GM19023 (cell line): ENCODE measurements at regions not wholly inside any gene's neighbourhood (a gene's known extent, or its start where the extent isn't known, plus 50 kb on each side); places are given as distances from the start of the nearest gene placed in this dataset.
"Not testable (repeated sequence)": the region's sequence is repeated elsewhere in the genome, so short reads cannot be mapped to it uniquely, and the experiment has no call there.

Experiments used
- ATAC-seq: cut with Tn5 transposase; IDR thresholded peaks from one replicate; pipeline ENCODE4 v1.9.1; 2021; ENCODE audit warnings: mild to moderate bottlenecking, moderate library complexity; ENCODE audit not compliant: unreplicated experiment

DNA sequence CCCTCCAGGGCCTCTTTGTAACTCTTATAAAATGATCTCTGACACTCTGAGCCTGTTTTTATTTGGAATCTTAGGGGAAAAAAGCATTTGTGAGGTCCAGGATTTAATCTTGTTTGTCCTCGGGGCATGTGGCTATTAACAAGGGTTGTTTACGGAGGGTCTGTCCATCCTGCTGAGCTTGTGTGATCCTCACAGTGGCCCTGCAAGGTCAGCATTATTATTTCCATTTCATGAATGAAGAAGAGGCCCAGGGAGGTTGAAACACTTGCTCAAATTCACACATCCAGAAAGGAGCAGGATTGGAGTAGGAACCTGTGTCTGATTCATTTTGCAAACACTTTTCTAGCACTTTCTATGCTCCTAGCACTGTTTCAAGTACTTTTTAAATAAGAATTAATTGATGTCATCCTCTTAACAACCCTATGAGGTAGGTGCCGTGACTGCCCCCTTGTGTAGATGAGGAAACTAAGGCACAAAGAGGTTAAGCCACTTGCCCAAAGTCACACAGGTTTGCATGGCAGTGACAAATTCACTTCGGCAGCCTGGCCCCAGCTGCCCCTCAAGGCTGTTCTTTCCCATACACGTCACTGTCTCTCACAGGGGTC lies 178.9 kb downstream of the MIS18A start:
- no peak for ATAC-seq

DNA sequence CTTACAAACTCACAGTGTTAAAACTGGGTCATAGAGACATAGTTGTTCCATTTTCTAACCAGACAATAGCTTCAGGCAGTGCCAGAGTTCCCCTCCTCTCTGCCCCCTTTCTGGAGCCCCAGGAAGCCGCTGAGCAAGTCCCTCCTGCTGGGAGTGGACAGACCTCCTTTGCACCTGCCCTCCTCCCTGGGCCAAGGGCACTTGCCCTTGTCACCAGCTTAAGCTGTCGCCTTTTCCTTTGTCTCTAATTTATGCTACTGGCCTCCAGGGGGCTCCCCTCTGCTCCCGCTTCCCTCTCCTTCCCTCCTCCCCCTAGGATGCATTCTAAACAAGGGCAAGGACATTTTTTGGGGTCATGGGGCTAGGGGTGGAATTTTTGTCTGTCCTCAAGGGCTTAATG lies 182.4 kb downstream of the MIS18A start:
- ATAC-seq = no peak

DNA sequence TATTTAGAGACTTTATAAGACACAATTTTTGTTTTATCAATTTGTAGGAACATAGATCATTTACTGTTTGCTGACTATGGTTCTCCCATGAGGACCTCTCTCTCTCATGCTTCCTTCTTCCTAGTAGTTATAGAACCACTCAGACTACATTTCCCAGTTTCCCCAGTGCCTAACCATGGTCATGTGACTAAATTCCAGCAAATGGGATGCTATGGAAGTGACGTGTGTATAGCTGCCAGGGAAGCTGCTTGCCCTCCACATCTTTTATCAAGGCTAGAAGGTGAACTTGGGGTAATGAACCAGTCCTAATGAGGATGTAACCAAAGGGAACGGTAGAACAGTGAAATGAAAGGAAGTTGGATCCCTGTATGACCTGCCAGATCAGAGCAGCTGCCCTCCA lies 184.0 kb downstream of the MIS18A start:
- no peak for ATAC-seq

DNA sequence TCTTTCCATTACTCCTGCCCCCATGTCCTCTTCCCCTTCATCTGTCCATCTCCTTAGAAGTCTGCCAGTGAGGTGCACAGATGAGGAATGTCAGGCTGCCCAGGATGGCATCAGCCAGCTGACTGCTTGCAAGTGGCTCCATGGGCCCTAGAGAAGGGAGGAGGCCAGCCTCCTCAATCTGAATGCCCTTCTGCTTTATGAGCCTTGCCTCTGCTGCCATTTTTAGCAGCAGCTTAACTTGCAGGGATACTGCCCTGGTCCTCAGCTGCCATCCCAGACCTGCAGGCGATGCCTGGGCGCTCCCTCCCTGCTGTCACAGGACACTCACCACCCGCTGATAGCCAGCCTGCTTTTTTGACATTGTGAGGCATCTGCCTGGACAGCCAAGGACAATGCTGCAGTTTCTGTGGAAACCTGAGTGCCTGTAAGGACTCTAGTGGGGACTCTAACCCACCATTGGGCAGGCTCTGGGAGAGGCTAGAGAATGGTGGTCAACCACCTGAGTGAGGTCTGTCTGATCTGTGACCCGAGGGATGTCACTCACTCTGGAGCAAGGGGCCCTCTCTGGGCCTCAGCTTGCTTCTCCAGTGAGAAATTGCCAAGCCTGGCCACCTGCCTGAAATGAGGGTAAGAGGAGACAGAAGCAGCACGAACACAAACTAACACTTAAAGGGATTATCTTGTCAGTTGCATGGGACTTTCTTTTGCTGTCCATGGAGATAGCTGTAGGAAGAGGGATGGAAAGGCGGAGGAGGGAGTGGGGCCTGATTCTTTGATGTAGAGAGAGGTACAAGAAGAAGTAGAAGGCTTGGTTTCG lies 185.0 kb downstream of the MIS18A start:
- ATAC-seq = no peak

DNA sequence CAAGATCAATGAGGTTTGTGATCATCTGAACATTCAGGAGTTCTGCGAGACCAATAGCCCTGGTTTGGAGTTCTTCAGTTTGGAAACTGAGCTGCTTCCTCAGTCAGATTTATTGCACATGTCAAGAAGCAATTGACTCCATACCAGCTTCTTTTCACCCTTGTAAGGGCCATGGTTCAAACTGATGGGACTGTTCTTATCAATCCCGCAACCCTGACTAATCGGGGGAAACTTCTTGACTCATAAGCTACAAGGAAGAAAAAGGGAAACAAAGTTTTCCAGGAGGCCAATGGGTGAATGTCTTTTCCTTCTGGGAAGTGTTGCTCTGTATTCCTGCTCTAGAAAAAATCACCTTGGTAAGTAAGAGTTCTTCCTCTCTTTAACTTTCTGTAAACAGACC lies 187.9 kb downstream of the MIS18A start:
- ATAC-seq = no peak

DNA sequence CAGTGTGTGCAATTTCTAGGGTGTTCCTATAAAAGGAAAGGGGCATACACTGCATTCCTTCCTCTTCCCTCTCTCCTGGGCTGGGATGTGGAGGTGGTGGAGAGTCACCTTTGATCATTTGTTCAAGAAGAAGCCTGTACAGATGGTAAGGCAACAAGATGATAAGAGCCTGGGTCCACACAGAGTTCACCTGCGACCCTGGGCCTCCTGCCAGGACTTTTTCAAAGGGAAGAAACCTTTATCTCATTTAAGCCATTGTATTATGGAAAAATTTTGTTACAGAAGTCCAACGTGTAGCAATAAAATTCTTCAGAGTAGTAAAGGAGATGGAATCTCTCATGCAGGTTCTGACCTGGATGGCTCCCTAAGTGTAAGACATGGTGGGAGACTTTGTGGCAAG lies 189.1 kb downstream of the MIS18A start:
- no peak for ATAC-seq

DNA sequence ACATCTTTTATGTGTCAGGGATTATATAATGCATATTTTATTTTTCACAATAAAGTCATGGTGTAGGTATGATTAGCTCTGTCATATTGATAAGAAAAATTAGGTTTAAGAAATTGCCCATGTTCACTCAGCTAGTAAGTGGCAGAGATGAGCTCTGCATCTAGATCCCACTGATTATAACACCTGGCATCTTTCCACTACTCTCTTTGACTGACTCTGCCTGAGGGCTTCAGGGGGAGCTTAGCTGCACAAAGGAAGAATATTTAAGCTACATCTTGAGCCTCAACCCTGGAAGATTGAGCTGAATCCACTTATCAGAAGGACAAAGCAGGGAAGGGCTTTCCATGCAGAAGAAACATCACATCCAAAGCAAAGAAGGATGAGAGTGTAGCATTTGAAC lies 190.4 kb downstream of the MIS18A start:
- no peak for ATAC-seq

DNA sequence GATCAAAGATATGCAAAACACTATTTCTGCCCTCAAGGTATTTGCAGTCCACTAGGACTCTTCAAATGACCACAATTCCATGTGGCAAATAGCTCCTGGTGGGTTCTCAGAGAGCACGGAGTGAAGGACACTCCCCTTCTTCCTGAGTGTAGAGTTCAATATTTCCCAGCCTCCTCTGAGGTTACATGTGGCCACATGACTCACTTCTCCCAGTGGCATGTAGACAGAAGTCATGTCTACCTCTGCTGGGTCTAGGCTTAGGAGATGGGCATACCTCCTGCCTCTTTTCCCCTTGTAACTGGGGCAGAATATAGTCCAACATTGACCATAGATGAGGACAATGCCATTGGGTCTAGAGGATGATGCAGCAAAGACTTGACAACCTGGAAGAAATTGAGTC lies 191.4 kb downstream of the MIS18A start:
- ATAC-seq = no peak

DNA sequence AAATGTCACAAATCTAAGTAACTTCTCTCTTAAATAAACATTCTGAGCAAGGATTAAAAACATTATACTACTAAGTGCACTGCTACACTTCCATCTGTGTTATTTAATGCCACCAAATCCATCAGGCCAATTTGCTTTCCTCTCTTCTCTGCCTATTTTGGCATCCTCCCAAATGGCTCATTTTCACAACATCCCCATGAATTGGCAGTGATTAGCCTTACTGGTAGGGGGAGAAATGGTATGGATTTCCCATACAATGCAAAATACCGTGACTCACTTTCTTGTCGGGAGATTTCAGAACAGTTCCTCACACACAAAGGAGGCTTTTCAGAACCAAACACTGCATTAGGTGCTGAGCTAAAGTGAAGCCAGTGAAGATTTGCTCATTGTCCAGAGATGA lies 195.7 kb downstream of the MIS18A start:
- ATAC-seq = no peak

DNA sequence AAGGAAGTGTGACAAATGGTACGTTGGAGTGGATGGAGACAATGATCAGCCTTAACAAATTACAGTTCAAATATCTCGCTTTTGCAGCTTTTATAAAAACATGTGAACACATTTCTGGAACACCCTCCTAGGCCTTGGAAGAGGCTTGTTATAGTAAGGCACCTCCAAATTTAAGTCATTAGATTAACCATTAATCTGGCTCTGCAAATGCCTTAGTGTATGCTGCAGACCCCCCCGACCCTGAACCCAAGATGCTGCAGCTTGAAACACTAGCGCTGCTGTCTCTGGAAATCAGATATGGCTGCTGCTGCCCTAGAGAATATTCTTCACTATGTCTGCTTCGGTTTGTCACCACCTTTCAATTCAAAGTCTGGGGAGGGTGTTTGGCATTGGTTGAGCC lies 196.4 kb downstream of the MIS18A start:
- no peak for ATAC-seq

DNA sequence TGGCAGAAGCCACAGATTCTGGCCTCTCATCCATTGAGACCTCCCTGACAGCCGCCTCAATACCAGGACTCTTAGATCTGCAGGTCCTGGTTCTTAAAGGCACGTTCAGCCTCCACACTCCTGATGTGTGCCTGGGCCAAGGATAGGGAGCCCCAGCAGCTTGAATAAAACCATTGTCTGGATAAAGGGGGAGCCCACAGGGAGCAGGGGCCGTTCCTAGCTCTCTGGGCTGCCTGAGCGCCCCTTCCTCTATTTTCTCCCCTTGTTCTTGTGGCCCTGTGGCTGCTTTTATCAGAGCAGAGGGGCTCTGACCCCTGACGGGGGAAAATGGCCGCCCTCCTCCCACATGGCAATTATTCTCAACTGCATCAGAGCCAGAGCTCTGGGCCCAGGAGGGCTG lies 200.8 kb downstream of the HUNK start:
- ATAC-seq = no peak

DNA sequence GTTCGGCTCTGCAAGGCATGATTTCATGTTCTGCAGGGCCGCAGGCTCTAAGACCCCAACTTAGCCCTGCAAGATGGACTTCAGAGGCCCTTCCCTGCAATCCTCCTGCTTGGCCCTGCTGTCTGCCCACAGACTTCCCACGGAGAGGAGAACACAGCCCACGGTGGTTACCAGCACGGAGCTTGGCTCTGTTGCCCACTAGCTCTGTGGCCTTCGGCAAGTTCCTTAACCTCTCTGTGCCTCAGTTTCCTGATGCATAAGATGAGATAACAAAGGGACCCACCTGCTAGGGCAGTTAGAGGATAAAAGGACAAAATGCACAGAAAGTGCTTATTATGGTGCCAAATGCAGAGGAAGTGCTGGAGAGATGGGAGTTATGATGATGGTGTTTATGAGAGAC lies 200.4 kb downstream of the HUNK start:
- no peak for ATAC-seq

DNA sequence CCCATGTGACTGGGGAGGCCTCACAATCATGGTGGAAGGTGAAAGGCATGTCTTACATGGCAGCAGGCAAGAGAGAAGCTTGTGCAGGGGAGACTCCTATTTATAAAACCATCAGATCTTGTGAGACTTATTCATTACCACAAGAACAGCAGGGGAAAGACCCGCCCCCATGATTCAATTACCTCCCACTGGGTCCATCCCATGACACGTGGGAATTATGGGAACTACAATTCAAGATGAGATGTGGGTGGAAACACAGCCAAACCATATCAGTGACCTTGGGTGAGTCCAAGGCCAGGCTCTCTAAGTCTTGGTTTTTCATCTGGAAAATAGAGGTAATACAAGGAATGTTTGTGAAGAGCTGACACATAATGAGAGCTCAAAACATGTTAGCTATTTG lies 198.8 kb downstream of the HUNK start:
- not testable (repeated sequence) for ATAC-seq

DNA sequence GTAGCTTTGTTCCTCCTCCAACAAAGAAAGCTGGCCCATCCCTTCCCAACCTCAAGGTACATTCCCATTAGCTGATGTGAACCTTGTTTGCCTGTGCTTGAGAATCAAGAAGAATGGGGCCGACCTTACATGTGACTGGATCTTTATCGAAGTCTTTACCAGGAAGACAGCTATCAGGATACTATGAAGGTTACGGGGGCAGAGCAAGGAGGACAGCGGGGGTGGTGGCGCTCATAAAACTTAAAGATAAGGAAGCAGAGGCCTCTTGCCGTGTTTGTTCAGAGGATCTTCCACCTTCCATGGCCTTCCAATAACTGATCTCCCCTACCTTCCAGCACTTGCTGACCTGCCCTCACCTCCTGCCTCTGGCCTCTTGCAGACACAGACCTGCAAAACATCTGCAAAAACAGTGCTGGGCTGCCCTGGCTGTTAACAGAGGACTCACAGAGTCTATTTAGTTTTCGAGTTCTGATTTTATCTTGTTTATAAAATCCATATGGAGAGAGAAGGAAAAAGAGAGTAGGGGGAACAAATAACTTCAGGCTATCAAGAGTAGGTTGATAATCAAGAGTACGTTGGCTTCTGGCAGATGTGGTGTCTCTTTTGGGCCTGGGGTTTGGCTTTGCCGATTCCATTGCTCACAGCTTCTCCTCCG lies 198.0 kb downstream of the HUNK start:
- no peak for ATAC-seq

DNA sequence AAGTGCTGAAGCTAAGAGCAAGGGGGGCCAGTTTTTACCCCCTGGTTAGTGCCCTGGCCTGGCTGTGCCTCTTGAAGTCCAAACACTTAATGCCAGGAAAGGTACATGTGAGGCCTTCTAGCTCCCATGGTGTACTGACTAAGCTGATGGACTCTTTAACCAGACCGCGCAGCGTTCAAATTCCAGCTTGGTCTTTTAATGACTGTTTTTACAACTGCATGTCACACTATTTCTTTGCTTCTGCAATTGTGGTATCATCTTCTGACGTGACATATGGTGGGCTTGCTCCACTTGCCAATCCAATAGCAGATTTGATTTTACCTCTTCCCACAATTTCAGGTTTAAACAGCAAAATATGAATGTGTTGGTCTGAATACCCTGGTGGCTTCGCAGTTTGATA lies 197.3 kb downstream of the HUNK start:
- ATAC-seq = no peak

DNA sequence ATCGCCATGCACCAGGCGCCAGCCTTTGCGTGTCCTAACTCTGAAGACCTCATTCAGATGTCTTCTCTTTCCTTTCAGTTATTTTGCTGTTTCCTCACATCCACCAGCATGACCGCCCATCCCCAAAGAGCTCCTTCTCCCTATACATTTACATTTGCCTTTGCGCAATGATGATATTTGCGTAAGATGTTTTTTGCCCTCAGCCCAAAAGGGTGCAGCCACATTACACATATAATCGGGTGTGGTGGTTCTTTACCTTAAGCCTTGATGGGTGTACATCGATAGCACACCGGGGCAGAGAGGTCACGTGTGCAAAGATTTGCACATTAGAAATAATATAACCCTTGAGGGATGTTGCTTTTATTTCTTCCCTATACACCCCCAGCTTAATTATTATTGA lies 192.8 kb downstream of the HUNK start:
- no peak for ATAC-seq

DNA sequence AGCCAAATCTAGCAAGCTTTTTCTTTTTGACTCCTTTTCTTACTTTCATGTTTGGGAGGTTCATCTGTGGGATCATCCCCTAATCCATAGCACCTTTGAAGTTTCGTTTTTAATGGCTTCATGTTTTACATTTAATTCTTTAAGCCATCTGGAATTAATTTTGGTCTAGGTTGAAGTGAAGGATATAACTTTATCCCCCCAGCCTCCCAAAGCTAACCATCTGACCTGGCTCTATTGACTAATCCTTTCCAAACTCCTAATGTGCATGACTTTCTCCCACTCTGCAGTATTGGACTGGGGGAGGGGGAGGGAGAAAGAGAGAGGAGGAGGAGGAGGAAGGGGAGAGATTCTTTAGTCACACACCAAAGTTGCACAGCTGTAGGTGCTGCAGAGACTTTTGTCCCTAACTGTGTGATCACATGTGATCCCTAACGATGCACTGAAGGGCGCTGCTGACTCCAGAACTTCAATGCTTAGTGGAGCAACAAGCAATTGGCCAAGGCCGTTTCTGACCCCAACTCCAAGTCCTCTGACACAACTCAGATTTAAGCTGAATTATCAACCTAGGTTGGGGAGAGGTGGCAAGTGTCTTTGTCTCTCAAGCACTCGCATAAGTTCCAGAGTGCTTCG lies 191.6 kb downstream of the HUNK start:
- no peak for ATAC-seq

DNA sequence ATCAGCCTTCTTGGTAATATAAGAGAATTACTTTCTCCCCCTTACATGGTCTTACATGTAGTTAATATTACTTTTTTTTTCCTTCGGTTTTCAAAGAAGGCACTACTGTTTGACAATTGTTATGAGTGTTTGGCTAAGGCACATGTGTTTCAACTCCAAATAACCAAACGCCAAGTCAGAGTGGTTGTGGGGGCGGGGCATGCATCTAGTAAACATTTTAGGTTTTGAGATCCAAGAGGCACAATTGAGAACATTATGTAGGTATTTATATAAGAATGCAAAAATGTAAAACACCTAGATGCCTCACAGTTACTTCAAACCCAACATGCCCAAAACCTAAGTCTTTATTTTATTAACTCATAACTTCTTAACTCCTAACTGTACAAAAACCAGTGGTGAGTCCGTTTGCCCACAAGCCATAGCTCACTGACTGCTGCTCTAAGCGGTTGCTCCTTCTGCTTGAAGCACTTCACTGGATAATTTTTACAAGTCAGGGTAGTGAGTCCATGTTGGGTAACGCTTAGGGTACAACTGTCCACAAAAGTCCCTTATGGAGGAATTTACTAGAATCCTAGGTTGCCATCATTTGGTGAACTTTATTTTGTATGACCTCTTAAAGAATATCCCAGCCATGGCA lies 189.9 kb downstream of the HUNK start:
- ATAC-seq = no peak

DNA sequence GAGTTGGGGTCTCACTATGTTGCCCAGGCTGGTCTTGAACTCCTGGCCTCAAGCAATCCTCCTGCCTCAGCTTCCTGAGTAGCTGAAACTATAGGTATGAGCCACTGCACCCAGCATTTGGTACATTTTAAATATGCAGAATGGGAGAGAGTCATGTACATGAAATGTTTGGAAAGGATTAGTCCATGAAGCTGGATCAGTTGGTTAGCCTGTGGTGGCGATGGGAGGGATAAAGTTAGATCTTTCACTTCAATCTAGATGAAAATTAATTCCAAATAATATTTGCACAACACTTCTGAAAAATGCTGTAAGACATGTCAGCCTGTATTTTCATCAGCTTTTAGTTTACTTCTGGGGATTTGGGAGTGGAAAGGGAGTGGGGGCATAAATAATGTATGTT lies 188.9 kb downstream of the HUNK start:
- no peak for ATAC-seq

DNA sequence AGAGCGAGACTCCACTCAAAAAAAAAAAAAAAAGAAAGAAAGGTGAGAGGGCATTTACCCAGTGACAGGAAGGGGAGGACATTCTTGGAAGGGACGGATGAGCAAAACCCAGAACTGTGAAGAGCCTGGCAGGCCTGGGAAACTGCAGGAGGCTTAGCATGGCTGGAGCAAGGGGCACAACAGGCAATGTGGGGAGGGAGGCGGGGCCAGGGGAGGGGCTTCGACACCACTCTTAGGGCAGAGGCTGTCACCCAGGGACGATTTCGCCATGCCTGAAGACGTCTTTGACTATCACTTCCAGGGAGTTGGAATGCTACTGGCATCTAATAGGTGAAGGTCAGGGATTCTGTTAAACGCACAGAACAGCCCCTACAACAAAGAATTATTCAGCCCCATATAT lies 184.0 kb downstream of the HUNK start:
- no peak for ATAC-seq

DNA sequence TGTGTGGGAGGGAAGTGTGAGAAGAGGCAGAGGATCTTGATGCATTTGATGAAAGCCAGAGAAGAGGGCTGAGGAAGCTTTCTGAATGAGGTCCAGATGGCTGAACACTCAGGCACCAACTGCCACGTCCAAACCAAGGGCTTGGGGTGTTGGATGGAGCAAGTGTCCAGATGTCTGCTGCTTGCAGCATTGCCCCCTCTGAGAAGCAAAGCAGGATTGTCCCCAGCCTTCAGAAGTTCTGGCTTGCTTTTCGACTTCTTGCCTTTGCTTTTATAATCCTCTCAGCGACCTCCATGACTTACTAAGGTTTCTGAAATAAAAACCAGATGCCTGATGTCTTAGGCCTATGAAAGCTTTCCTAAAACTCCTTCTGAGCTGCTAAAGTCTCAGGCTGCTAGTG lies 182.5 kb downstream of the HUNK start:
- ATAC-seq = no peak
